Stomach (tissue), 8 donors: ENCODE measurements at regions not wholly inside any gene's neighbourhood (a gene's known extent, or its start where the extent isn't known, plus 50 kb on each side); places are given as distances from the start of the nearest gene placed in this dataset.
A peak's percentile ranks its signal among the peaks of the same experiment; 100 is the strongest.

Source experiments
- DNase-seq, 2 donors: peaks; one replicate each; pipeline versions ENCODE4 v3.0.0 to v3.0.0-alpha.2; 2013 to 2019
- H3K27ac ChIP-seq, 5 donors: fragments of 200-600 bp in 4 of 5; sonication (generic) in 4 of 5; one replicate each; pipeline ENCODE4 v1.5.1; 2013 to 2019; ENCODE audit warnings: mild to moderate bottlenecking in 1 of 5, moderate library complexity in 1 of 5
- H3K27me3 ChIP-seq, 3 donors: fragments of 200-600 bp; sonication (generic); one replicate each; pipeline ENCODE4 v1.5.1; 2017 to 2019; ENCODE audit warnings: mixed run types in 1 of 3
- H3K36me3 ChIP-seq, 4 donors: fragments of 200-600 bp; sonication (generic); 1 replicate in 3 of 4; 2 replicates in 1 of 4; pipeline ENCODE4 v1.5.1; 2016 to 2019
- H3K4me1 ChIP-seq, 4 donors: fragments of 200-600 bp; sonication (generic); one replicate each; pipeline ENCODE4 v1.5.1; 2016 to 2019
- H3K4me3 ChIP-seq, 4 donors: fragments of 200-600 bp; sonication (generic) in 3 of 4; one replicate each; pipeline ENCODE4 v1.5.1; 2016 to 2019; ENCODE audit warnings: mild to moderate bottlenecking in 1 of 4
- H3K9me3 ChIP-seq, 4 donors: fragments of 200-600 bp; sonication (generic); one replicate each; pipeline ENCODE4 v1.5.1; 2016 to 2019
- EP300 ChIP-seq: sonication (generic); formaldehyde crosslinking; IDR thresholded peaks from one replicate; pipeline ENCODE4 v1.6.1; 2017; ENCODE audit warnings: antibody characterized with exemption
- POLR2A ChIP-seq, 4 donors: fragments of 450-650 bp; IDR thresholded peaks; one replicate each; pipeline ENCODE4 v1.6.1; 2016; ENCODE audit warnings: antibody characterized with exemption in 4 of 4, control low read depth in 2 of 4, mild to moderate bottlenecking in 1 of 4, moderate library complexity in 1 of 4
- POLR2AphosphoS5 ChIP-seq, 3 donors: sonication (generic); formaldehyde crosslinking; IDR thresholded peaks; one replicate each; pipeline ENCODE4 v1.6.1; 2016; ENCODE audit warnings: antibody characterized with exemption in 3 of 3
- WGBS, 5 donors: extraction: QIAGEN DNeasy Blood & Tissue Kit in 3 of 5; methylation state at CpG; one replicate each; pipeline versions ENCODE4 v1.1.5 to v1.1.7; 2013 to 2018; 5-methylcytosine and 5-hydroxymethylcytosine counted together
- intact Hi-C: fragments of 100-400 bp; cut with DNase I; formaldehyde crosslinking; loops from one replicate; pipeline ENCODE4 v1.15.1; 2023; ENCODE audit warnings: low total_unique reads
- TF ChIP-seq, protein P1 (sequence below), 7 experiments: fragments of 450-650 bp in 4 of 7; fragments of 200-600 bp in 3 of 7; sonication (generic) in 3 of 7; IDR thresholded peaks; one replicate each; pipeline ENCODE4 v1.5.1; 2016 to 2019; ENCODE audit warnings: antibody characterized with exemption in 7 of 7, control low read depth in 2 of 7, mild to moderate bottlenecking in 1 of 7
- donor health status: healthy with polysubstance abuse.
- donor health status: Bipolar disorder and iron deficiency.
- donor health status: healthy.

DNA sequence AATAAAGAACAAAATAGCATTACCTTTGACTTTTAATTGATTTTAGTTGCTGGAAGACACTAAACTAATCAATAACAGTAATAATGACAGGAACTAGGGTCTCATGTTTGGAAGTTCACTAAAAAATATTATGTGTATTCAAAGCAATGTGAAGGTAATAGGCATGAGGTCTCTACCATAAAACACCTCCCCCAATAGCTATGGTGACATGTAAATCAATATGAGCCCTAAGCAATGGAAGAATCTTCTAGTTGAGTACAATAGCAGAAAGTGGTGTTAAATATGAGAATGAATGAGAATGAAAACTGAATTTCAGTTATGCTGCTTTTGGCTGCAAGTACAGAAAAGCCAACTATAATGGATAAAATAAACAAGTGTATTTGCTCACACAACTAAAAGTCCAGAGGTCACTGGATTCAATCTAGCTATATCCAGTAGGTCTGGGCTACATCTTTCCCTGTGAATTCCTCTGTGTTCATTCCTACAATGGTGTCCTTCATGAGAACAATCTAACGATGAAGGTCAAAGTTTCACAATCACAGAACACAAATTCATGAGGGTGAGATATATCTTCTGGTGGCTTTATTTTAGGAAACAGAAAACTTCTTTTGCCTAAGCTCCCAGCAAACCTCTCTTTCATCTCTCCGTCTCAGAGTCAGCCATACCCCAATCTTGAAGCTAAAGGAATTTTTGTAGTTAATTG lies 728.0 kb downstream of the FSCB start:
- TF ChIP-seq, protein P1, sequence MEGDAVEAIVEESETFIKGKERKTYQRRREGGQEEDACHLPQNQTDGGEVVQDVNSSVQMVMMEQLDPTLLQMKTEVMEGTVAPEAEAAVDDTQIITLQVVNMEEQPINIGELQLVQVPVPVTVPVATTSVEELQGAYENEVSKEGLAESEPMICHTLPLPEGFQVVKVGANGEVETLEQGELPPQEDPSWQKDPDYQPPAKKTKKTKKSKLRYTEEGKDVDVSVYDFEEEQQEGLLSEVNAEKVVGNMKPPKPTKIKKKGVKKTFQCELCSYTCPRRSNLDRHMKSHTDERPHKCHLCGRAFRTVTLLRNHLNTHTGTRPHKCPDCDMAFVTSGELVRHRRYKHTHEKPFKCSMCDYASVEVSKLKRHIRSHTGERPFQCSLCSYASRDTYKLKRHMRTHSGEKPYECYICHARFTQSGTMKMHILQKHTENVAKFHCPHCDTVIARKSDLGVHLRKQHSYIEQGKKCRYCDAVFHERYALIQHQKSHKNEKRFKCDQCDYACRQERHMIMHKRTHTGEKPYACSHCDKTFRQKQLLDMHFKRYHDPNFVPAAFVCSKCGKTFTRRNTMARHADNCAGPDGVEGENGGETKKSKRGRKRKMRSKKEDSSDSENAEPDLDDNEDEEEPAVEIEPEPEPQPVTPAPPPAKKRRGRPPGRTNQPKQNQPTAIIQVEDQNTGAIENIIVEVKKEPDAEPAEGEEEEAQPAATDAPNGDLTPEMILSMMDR (IDR thresholded peaks at IDR 0.05): no peak
- TF ChIP-seq POLR2A (IDR thresholded peaks at IDR 0.05) (no peak), POLR2AphosphoS5 (IDR thresholded peaks at IDR 0.05) (no peak), EP300 (no peak)
- 41 to 63% (median 47%) methylated on average over 2 of the region's 2 CpGs for WGBS, 5 donors
- peak in 1 of 2 donors; percentile 15 for DNase-seq
- peaks cover 0 to 10% (median 0%) of the 10 kb centered on the region in 4 donors for H3K9me3 ChIP-seq
- intact Hi-C loops: no loop called here
- H3K27ac ChIP-seq: no peak overlapping the region
- peaks cover 0 to 11% (median 9%) of the 10 kb centered on the region in 4 donors for H3K4me1 ChIP-seq
- no peaks in the 10 kb centered on the region for H3K27me3 ChIP-seq
- no peaks in the 10 kb centered on the region for H3K36me3 ChIP-seq
- no peak overlapping the region for H3K4me3 ChIP-seq

DNA sequence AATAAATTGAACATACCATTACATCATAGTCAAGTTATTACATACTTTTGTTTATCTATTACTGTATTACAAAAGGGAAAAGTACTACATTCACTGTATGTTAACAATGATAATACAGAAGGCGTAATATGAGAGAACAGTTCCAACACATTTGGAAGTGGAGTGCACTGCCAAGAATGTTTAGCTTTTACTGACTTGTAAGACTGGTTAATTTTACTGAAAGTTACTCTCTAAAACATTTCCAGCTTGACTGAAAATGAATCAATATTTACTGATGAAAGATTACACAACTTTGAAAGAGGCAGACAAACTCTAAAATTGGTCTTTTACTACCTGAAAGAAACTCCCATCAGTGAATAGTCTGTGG lies 728.5 kb downstream of the FSCB start:
- H3K9me3 ChIP-seq: peaks cover 0 to 16% (median 1%) of the 10 kb centered on the region in 4 donors
- intact Hi-C loops: no loop called here
- no peak overlapping the region for H3K27ac ChIP-seq
- H3K4me1 ChIP-seq: peaks cover 0 to 11% (median 9%) of the 10 kb centered on the region in 4 donors
- TF ChIP-seq POLR2A (IDR thresholded peaks at IDR 0.05) (no peak), POLR2AphosphoS5 (IDR thresholded peaks at IDR 0.05) (no peak), EP300 (no peak)
- TF ChIP-seq, protein P1 (IDR thresholded peaks at IDR 0.05): no peak
- H3K36me3 ChIP-seq: no peaks in the 10 kb centered on the region
- peak in 1 of 2 donors; percentile 21 for DNase-seq
- H3K27me3 ChIP-seq: no peaks in the 10 kb centered on the region
- 30 to 41% (median 34%) methylated on average over 1 of the region's 1 CpG for WGBS, 5 donors
- H3K4me3 ChIP-seq: no peak overlapping the region

DNA sequence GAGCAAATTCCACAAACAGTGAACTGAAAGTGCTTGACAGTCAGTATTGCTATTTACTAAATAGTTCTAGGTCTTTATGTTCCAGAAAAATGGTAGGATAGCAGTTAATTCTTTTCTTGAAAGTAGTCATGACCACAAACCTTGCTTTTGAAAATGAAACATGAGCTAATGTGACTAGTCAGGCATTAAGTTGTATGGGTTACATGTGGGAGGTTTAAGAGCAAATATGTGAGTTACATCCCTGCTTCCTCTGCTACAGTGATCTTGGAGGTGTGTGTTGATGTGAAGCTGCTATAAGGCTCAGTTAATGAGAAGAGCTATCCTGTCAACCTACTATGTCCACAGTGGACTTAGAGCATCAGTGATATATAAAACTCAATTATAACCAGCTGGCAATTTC lies 741.6 kb downstream of the FSCB start:
- Histone ChIP-seq H3K4me3 (no peak overlapping the region), H3K9me3 (no peaks in the 10 kb centered on the region)
- no peak for DNase-seq

DNA sequence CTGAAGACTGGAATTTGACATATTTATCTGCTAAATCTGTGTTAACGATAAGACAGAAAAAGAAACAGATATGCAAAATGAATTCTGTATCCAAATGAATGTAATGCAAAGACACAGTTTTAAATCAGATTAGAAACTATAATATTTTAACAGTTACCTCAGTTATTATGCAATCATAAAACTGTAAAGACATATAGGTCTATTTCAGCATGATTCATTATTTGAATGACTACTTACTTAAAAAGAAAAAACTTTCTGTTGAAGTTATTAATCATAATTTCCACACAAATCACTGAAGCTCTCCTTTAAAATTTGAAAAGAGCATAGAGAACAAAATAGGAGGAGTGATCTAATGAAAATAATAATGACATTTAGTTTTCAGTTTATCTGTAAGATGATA lies 742.6 kb downstream of the FSCB start:
- Histone ChIP-seq H3K4me1 (no peaks in the 10 kb centered on the region), H3K36me3 (no peaks in the 10 kb centered on the region), H3K27me3 (no peaks in the 10 kb centered on the region), H3K27ac (no peak overlapping the region), H3K9me3 (no peaks in the 10 kb centered on the region), H3K4me3 (no peak overlapping the region)
- DNase-seq: no peak
- TF ChIP-seq POLR2A (IDR thresholded peaks at IDR 0.05) (no peak), EP300 (no peak), POLR2AphosphoS5 (IDR thresholded peaks at IDR 0.05) (no peak)
- TF ChIP-seq, protein P1 (IDR thresholded peaks at IDR 0.05): no peak
- intact Hi-C loops: no loop called here
- 76 to 88% (median 84%) methylated on average over 1 of the region's 1 CpG for WGBS, 5 donors

More for the DNA sequence above, 741.6 kb downstream of the FSCB start:
- Histone ChIP-seq H3K4me1 (no peaks in the 10 kb centered on the region), H3K36me3 (no peaks in the 10 kb centered on the region), H3K27ac (no peak overlapping the region), H3K27me3 (no peaks in the 10 kb centered on the region)
- intact Hi-C loops: no loop called here
- TF ChIP-seq POLR2A (IDR thresholded peaks at IDR 0.05): no peak
- TF ChIP-seq, protein P1 (IDR thresholded peaks at IDR 0.05): no peak
- no peak for TF ChIP-seq POLR2AphosphoS5 (IDR thresholded peaks at IDR 0.05)
- no peak for TF ChIP-seq EP300
